ENCODE measurements at regions not wholly inside any gene's neighbourhood (a gene's known extent, or its start where the extent isn't known, plus 50 kb on each side); places are given as distances from the start of the nearest gene placed in this dataset.
A peak's percentile ranks its signal among the peaks of the same experiment; 100 is the strongest.

GRCh38 chr3:153967260-153967659 is 153.9 kb upstream of the ARHGEF26 start:
- Histone ChIP-seq H3K4me1 (replicated peaks in 1 of 2) (no peaks in the 10 kb centered on the region), H3K9me3 (replicated peaks in 1 of 3) (no peaks in the 10 kb centered on the region), H3K27ac (no peak overlapping the region), H3K4me3 (no peak overlapping the region), H3K36me3 (replicated peaks in 1 of 2) (no peaks in the 10 kb centered on the region), H3K27me3 (no peaks in the 10 kb centered on the region)
- no peak for DNase-seq
- WGBS, 4 donors: 72 to 88% (median 86%) methylated on average over 2 of the region's 2 CpGs
- TF ChIP-seq, protein P1, sequence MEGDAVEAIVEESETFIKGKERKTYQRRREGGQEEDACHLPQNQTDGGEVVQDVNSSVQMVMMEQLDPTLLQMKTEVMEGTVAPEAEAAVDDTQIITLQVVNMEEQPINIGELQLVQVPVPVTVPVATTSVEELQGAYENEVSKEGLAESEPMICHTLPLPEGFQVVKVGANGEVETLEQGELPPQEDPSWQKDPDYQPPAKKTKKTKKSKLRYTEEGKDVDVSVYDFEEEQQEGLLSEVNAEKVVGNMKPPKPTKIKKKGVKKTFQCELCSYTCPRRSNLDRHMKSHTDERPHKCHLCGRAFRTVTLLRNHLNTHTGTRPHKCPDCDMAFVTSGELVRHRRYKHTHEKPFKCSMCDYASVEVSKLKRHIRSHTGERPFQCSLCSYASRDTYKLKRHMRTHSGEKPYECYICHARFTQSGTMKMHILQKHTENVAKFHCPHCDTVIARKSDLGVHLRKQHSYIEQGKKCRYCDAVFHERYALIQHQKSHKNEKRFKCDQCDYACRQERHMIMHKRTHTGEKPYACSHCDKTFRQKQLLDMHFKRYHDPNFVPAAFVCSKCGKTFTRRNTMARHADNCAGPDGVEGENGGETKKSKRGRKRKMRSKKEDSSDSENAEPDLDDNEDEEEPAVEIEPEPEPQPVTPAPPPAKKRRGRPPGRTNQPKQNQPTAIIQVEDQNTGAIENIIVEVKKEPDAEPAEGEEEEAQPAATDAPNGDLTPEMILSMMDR (IDR thresholded peaks at IDR 0.05): no peak
- TF ChIP-seq POLR2A (IDR thresholded peaks at IDR 0.05): no peak
- intact Hi-C loops (cut with DNase I): no loop called here

DNA sequence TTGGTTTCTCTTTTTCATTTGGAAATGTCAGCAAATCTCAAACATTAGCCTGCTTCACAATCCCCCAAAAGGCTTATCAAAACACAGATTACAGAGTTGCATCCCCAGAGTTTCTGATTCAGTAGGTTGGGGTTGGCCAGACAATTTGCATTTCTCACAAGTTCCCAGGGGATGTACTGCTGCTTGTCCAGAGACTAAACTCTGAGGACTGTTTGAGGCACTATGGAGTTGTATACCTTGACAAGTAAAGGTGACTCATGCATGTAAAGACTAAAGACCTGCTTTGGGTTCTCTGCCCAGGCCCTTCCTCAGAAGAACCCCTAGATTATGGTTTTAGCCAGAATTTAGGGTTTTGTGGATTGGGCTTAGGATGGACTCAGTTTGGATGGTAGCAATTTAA is 151.1 kb upstream of the ARHGEF26 start:
- H3K4me1 ChIP-seq (replicated peaks in 1 of 2): no peaks in the 10 kb centered on the region
- no peak overlapping the region for H3K4me3 ChIP-seq
- no peak for DNase-seq
- H3K36me3 ChIP-seq (replicated peaks in 1 of 2): no peaks in the 10 kb centered on the region
- TF ChIP-seq, protein P1 (IDR thresholded peaks at IDR 0.05): no peak
- no peak for TF ChIP-seq POLR2A (IDR thresholded peaks at IDR 0.05)
- no peak overlapping the region for H3K27ac ChIP-seq
- intact Hi-C loops (cut with DNase I): no loop called here
- H3K27me3 ChIP-seq: no peaks in the 10 kb centered on the region
- no peaks in the 10 kb centered on the region for H3K9me3 ChIP-seq (replicated peaks in 1 of 3)

DNA sequence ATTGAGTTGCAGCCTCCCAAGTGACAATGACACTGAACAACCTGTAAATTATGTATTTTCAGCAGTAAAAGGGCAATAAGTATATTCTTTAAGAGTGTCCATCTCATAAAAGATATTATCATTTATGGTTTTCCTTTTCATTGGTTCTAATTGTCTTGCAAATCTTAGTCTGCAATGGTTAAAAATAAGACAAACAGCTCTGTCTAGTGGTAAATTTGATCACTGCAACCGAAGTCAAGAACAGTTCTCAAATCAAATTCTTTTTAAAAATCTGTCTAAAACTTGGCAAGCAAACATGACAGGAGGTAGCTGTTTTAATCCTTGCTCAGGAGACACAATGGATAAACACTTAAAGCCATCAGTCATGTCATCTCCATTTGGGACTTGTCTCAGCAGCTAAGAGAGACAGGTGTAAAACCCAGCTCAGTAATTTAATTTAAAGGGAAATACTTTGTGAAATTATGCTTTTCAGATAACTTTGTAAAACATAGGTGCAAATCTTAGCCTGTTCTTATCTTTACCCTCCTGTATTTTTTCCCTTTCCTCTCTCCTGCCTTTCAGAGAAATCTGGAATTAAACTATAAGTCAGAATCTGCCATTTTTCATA is 150.3 kb upstream of the ARHGEF26 start:
- TF ChIP-seq, protein P1 (IDR thresholded peaks at IDR 0.05): peak in 2 of 6 experiments; percentile 13 to 19
- TF ChIP-seq POLR2A (IDR thresholded peaks at IDR 0.05): no peak
- no peaks in the 10 kb centered on the region for H3K4me1 ChIP-seq (replicated peaks in 1 of 2)
- no peaks in the 10 kb centered on the region for H3K27me3 ChIP-seq
- H3K36me3 ChIP-seq (replicated peaks in 1 of 2): no peaks in the 10 kb centered on the region
- no peak overlapping the region for H3K27ac ChIP-seq
- intact Hi-C loops (cut with DNase I): no loop called here
- no peak overlapping the region for H3K4me3 ChIP-seq
- 0 to 1% (median 0%) methylated on average over 1 of the region's 1 CpG for WGBS, 4 donors
- DNase-seq: no peak
- H3K9me3 ChIP-seq (replicated peaks in 1 of 3): no peaks in the 10 kb centered on the region

GRCh38 chr3:153972862-153973261 is 148.3 kb upstream of the ARHGEF26 start:
- Histone ChIP-seq H3K9me3 (replicated peaks in 1 of 3) (no peaks in the 10 kb centered on the region), H3K36me3 (replicated peaks in 1 of 2) (no peaks in the 10 kb centered on the region), H3K27me3 (no peaks in the 10 kb centered on the region), H3K27ac (no peak overlapping the region), H3K4me1 (replicated peaks in 1 of 2) (no peaks in the 10 kb centered on the region), H3K4me3 (no peak overlapping the region)
- no peak for TF ChIP-seq POLR2A (IDR thresholded peaks at IDR 0.05)
- TF ChIP-seq, protein P1 (IDR thresholded peaks at IDR 0.05): no peak
- intact Hi-C loops (cut with DNase I): no loop called here
- 53 to 60% (median 54%) methylated on average over 1 of the region's 1 CpG for WGBS, 4 donors
- no peak for DNase-seq

Measured in adrenal gland (tissue), 9 donors.